NOMO-1 treated with dmso at 0.1 percent for 144 hours (cell line): ENCODE measurements at regions not wholly inside any gene's neighbourhood (a gene's known extent, or its start where the extent isn't known, plus 50 kb on each side); places are given as distances from the start of the nearest gene placed in this dataset.
"Not testable (repeated sequence)": the region's sequence is repeated elsewhere in the genome, so short reads cannot be mapped to it uniquely, and the experiment has no call there.

Source experiments
- DNase-seq: peaks from one replicate; lab custom pipeline; 2025; ENCODE audit not compliant: unreplicated experiment; lab: John Stamatoyannopoulos, UW

- DNase-seq, result no peak
Observed at GRCh38 chr2:125341353-125341752, 1314.6 kb upstream of the GYPC start.

- DNase-seq, result not testable (repeated sequence)
Observed at GRCh38 chr2:125353542-125353941, 1302.4 kb upstream of the GYPC start.

- DNase-seq, result no peak
Observed at GRCh38 chr2:125364192-125364983, 1291.6 kb upstream of the GYPC start.

DNA sequence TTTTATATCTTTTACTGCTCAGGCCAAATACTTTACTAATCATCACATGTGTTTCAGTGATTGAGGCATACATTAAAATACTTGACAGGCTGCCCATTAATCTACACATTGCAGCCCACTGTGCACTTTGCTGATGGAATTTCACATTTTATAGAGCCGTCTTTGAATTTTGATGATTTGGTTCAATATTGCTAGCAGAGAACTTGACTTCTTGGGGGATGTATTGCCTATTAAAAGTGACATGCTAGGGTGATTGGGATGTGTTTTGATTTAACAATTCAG, 1291.0 kb upstream of the GYPC start:
- DNase-seq, result no peak

DNA sequence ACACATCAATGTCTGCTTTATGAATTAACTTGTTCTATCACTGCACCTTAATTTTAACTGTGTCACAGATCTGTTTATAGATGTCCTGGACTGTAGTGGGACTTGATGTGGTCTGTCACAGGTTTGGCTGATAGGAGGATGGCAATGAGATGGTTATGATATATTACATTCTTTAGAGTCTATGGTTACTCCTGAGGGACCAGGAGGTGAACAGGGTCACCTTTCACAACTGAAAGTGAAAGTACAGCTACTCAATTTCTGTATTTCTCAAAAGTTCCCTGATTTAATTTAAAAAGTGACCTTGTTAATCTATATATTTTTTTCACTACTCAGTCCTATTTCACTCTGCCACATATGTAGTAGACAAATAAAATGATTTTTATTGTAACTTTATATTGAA, 1284.1 kb upstream of the GYPC start:
- no peak for DNase-seq

- DNase-seq, result no peak
Observed at GRCh38 chr2:125373293-125373692, 1282.7 kb upstream of the GYPC start.

GRCh38 chr2:125386074-125386473, 1269.9 kb upstream of the GYPC start:
- no peak for DNase-seq

- DNase-seq, result no peak
Observed at GRCh38 chr2:125397535-125398251, 1258.3 kb upstream of the GYPC start.

GRCh38 chr2:125398738-125399524, 1257.0 kb upstream of the GYPC start:
- DNase-seq, result no peak

DNA sequence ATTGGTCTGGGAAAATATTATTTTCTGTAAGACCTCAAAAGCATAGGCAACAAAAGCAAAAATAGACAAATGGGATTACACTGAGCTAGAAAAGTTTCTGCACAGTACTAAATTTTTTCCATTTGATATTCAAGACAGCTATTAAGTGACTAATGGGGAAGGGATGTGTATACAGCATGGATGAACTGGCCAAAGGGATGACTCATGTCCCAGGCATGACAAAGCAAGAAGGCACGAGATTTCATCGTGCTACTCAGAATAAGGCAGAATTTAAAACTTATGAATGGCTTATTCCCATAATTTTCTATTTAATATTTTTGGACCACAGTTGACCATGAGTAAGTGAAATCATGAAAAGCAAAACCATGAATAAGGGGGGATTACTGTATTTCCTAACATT, 1250.1 kb upstream of the GYPC start:
- no peak for DNase-seq

DNA sequence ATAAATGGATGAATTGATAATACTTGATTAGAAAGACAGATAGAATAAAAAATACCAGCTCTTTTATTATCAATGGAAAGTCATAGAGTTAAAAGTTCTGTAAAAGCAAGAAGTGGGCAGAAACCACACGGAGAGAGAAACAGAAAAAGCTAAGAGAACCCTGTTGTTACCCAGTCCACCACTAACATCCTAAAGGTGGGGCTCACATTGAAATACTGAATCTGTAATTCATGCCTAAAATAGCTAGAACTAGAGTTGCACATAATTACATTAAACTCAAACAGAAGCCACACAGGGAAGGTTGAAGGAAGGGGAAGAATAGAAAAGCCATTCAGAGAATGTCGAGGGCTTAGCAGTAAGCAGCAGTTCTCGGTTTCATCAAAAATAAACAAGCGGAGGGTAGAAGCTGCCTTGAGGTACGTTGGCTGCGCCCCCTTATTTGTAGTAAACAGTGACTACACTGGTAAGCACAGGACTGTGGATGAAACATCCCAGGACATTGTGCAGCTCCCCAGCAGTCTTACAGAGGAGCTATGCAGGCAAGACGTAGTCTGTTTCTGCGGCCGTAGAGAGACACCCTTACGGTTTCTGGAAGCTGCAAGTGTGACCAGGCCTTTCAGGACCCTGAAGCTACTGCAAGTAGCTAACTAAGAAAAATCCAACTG, 1247.0 kb upstream of the GYPC start:
- no peak for DNase-seq

DNA sequence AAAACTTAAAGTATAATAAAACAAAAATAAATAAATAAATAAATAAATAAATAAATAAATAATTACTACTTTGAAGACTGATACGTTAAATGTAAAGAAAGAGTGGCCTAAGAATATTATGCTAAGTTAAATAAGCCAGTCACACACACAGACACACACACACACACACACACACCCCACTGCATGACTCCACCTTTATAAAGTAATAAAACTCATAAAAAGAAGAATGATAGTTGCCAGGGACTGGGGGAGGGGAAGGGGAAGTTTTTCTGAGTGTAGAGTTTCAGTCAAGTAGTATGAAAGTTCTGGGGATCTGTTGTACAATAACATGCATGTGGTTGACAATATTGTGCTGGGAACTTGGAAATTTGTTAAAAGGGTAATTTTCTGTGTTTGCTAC, 1237.5 kb upstream of the GYPC start:
- DNase-seq, result no peak

DNA sequence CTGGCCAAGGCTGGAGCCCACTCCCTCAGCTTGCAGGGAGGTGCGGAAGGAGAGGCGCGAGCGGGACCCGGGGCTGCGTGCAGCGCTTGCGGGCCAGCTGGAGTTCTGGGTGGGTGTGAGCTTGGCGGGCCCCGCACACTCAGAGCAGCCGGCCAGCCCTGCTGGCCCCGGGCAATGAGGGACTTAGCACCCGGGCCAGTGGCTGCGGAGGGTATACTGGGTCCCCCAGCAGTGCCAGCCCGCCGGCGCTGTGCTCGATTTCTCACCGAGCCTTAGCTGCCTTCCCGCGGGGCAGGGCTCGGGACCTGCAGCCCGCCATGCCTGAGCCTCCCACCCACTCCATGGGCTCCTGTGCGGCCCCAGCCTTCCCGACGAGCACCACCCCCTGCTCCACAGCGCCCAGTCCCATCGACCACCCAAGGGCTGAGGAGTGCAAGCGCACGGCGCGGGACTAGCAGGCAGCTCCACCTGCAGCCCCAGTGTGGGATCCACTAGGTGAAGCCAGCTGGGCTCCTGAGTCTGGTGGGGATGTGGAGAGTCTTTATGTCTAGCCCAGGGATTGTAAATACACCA, 1233.7 kb upstream of the GYPC start:
- DNase-seq, result not testable (repeated sequence)

- DNase-seq, result no peak
Observed at GRCh38 chr2:125424266-125424785, 1231.6 kb upstream of the GYPC start.

DNA sequence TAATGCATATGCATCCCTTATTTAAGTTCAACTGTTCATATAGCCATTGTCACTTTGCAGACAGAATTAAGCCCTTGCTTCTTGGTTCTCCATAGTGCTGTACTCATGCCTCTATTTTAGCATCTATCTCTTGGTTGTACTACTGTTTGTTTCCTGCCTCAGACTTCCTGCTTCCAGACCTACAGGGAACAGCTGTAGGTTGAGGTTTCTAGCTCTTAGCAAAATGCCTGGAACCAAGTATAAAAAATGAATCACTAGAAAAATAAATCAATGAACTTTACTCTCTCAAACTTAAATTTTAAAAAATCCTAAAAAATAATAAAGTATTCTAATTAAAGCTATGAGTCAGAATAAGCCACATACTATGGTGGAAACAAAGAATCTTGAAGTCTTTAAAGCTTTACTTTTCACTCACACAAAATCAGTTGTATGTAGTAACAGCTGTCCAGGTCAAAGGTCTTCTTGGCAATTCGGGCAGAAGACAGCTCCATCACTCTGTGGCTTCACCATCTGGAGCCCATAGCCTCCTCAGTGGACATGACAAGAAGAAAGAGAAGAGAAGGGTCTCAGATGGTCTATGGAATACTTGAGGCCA, 1228.1 kb upstream of the GYPC start:
- no peak for DNase-seq

DNA sequence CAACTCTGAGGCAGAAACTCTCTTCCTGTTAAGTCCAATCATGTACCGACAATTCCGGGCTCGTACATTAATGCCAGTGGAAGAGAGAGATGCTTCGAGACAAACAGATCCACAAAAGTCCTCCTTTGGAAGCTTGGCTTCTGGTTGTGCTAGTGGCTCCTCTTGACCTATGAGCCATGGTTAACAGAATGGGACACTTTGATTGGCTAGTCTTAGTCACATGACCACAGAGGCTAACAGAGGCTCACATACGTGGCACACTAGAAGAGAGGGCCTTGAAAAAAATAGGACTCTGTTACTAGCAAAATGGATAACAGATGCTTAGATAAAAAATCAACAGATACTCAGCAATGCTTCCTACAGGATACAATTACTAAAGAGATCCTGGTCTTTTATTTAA, 1211.9 kb upstream of the GYPC start:
- no peak for DNase-seq

- no peak for DNase-seq
Observed at GRCh38 chr2:125445495-125445894, 1210.5 kb upstream of the GYPC start.

GRCh38 chr2:125450092-125450491, 1205.9 kb upstream of the GYPC start:
- DNase-seq, result no peak

DNA sequence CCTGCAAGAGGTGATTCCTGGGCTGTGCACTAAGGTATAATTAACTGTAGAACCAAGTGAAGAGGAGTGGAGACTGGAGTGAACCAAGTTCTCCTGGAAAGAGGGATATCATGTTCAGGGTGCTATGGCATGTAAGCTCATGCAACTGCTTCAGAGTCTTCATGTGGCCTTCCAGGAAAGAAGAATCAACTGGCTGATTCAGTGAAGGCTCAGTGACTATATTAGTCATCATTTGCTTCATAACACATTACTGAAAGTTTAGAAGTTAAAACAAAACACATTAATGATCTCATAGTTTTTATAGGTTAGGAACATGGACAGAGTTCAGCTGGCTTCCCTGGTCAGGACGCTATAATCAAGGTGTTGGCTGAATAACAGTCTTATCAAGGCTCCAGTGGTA, 1200.8 kb upstream of the GYPC start:
- no peak for DNase-seq

DNA sequence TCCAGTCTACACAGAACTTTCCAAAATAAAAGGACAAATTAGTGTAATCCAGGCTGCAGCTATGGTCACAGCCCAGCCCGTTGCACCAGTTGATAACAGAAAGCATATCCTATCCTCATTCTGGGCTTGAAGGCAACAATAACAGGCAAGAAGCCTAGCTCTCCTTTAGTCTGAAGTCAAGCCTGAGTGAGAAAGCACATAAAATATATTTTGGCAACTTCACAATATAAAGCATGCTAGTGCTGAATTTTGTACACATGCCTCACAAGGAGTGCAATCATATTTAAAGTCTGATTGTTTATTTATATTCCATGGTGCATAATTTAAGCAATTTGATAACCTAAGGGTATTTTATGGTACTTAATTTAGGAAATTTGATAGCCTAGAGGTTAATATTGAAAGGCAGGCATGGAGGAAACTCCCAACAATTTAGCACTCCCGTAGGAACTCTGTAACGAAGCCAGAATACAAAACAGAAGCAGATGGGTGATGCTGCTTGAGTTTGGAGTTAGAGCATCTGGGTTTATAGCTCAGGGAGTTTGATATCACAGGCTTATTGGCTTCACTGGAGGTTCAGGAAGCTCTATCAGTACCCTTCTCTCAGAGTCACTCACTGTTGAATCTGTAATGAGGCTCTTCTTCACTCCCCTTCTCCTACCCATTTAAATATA, 1199.1 kb upstream of the GYPC start:
- DNase-seq, result no peak
